ENCODE measurements at regions not wholly inside any gene's neighbourhood (a gene's known extent, or its start where the extent isn't known, plus 50 kb on each side); places are given as distances from the start of the nearest gene placed in this dataset.

- ChIA-PET POLR2A (no interaction called here), CTCF (ENCODE audit: unreplicated experiment) (no interaction called here)
- Histone ChIP-seq H3K36me3 (ENCODE audit: insufficient read depth, low read length) (no peaks in the 10 kb centered on the region), H3K27ac (ENCODE audit: low read depth, low read length, poor library complexity, severe bottlenecking) (no peak overlapping the region), H2AFZ (ENCODE audit: low read length) (no peak overlapping the region), H3K4me2 (ENCODE audit: low read length) (no peak overlapping the region), H3K4me3 (ENCODE audit: low read depth, low read length, poor library complexity, severe bottlenecking) (no peak overlapping the region), H4K20me1 (ENCODE audit: insufficient read depth, low read length) (no peaks in the 10 kb centered on the region), H3K79me2 (ENCODE audit: insufficient read depth, low read depth, low read length) (no peaks in the 10 kb centered on the region), H3K4me1 (ENCODE audit: insufficient read depth, low read length, poor library complexity, severe bottlenecking) (no peaks in the 10 kb centered on the region), H3K9me2 (ENCODE audit: insufficient read depth, low read length) (no peaks in the 10 kb centered on the region), H3K9me3 (ENCODE audit: low read length) (no peaks in the 10 kb centered on the region)
- DNase-seq (ENCODE audit: low spot score) = peak; percentile 22
- no TSS peak for BruUV-seq (replicated peaks)
- TF ChIP-seq CTCF (conservative IDR thresholded peaks at IDR 0.05; ENCODE audit: low read length) = no peak
- no peak for TF ChIP-seq EZH2phosphoT487 (IDR thresholded peaks at IDR 0.05; ENCODE audit: borderline replicate concordance, low read depth, low read length)
- intact Hi-C loops (cut with micrococcal nuclease; ENCODE audit: unreplicated experiment) = no loop called here
These were observed 642.4 kb downstream of the TNS3 start for GRCh38 chr7:46939558-46939957.

- no peaks in the 10 kb centered on the region for H3K36me3 ChIP-seq (ENCODE audit: insufficient read depth, low read length)
- DNase-seq (ENCODE audit: low spot score) = no peak
- TF ChIP-seq CTCF (conservative IDR thresholded peaks at IDR 0.05; ENCODE audit: low read length) (no peak), EZH2phosphoT487 (IDR thresholded peaks at IDR 0.05; ENCODE audit: borderline replicate concordance, low read depth, low read length) (no peak)
- no peaks in the 10 kb centered on the region for H3K4me1 ChIP-seq (ENCODE audit: insufficient read depth, low read length, poor library complexity, severe bottlenecking)
- H3K27ac ChIP-seq (ENCODE audit: low read depth, low read length, poor library complexity, severe bottlenecking) = no peak overlapping the region
- no peak overlapping the region for H2AFZ ChIP-seq (ENCODE audit: low read length)
- ChIA-PET CTCF (ENCODE audit: unreplicated experiment) (no interaction called here), POLR2A (no interaction called here)
- no peaks in the 10 kb centered on the region for H3K79me2 ChIP-seq (ENCODE audit: insufficient read depth, low read depth, low read length)
- H4K20me1 ChIP-seq (ENCODE audit: insufficient read depth, low read length) = no peaks in the 10 kb centered on the region
- H3K4me3 ChIP-seq (ENCODE audit: low read depth, low read length, poor library complexity, severe bottlenecking) = no peak overlapping the region
- no TSS peak for BruUV-seq (replicated peaks)
- intact Hi-C loops (cut with micrococcal nuclease; ENCODE audit: unreplicated experiment) = no loop called here
- H3K9me3 ChIP-seq (ENCODE audit: low read length) = no peaks in the 10 kb centered on the region
- no peak overlapping the region for H3K4me2 ChIP-seq (ENCODE audit: low read length)
- H3K9me2 ChIP-seq (ENCODE audit: insufficient read depth, low read length) = no peaks in the 10 kb centered on the region
These were observed 642.8 kb downstream of the TNS3 start for GRCh38 chr7:46939089-46939488.

- H3K36me3 ChIP-seq (ENCODE audit: insufficient read depth, low read length) = no peaks in the 10 kb centered on the region
- POLR2A ChIA-PET = no interaction called here
- no peaks in the 10 kb centered on the region for H3K4me1 ChIP-seq (ENCODE audit: insufficient read depth, low read length, poor library complexity, severe bottlenecking)
- no peak overlapping the region for H3K4me2 ChIP-seq (ENCODE audit: low read length)
- intact Hi-C loops (cut with micrococcal nuclease; ENCODE audit: unreplicated experiment) = no loop called here
- H3K9me2 ChIP-seq (ENCODE audit: insufficient read depth, low read length) = no peaks in the 10 kb centered on the region
- H2AFZ ChIP-seq (ENCODE audit: low read length) = no peak overlapping the region
- CTCF ChIA-PET (ENCODE audit: unreplicated experiment) = no interaction called here
- H3K27ac ChIP-seq (ENCODE audit: low read depth, low read length, poor library complexity, severe bottlenecking) = no peak overlapping the region
- TF ChIP-seq CTCF (conservative IDR thresholded peaks at IDR 0.05; ENCODE audit: low read length) (no peak), EZH2phosphoT487 (IDR thresholded peaks at IDR 0.05; ENCODE audit: borderline replicate concordance, low read depth, low read length) (no peak)
- no peak overlapping the region for H3K4me3 ChIP-seq (ENCODE audit: low read depth, low read length, poor library complexity, severe bottlenecking)
- no peaks in the 10 kb centered on the region for H3K9me3 ChIP-seq (ENCODE audit: low read length)
- no peaks in the 10 kb centered on the region for H4K20me1 ChIP-seq (ENCODE audit: insufficient read depth, low read length)
- BruUV-seq (replicated peaks) = no TSS peak
- DNase-seq (ENCODE audit: low spot score) = no peak
- no peaks in the 10 kb centered on the region for H3K79me2 ChIP-seq (ENCODE audit: insufficient read depth, low read depth, low read length)
These were observed 644.1 kb downstream of the TNS3 start for GRCh38 chr7:46937826-46938225.
